Mesothelial cell of epicardium (in vitro differentiated cells): ENCODE measurements at regions not wholly inside any gene's neighbourhood (a gene's known extent, or its start where the extent isn't known, plus 50 kb on each side); places are given as distances from the start of the nearest gene placed in this dataset.

Source experiments
- DNase-seq, 2 experiments: peaks; one replicate each; pipeline ENCODE4 v3.0.0; 2021; ENCODE audit warnings: low spot score in 2 of 2; ENCODE audit not compliant: unreplicated experiment in 2 of 2
- H3K27ac Mint-ChIP-seq: 2 replicates; pipeline ENCODE4 v1.8.0; 2021; ENCODE audit warnings: mixed read lengths
- H3K27me3 Mint-ChIP-seq: 2 replicates; pipeline ENCODE4 v1.8.0; 2021; ENCODE audit warnings: low read depth, mixed read lengths
- H3K36me3 Mint-ChIP-seq: 2 replicates; pipeline ENCODE4 v1.8.0; 2021; ENCODE audit warnings: mixed read lengths
- H3K4me1 Mint-ChIP-seq: 2 replicates; pipeline ENCODE4 v1.8.0; 2021; ENCODE audit warnings: mixed read lengths
- H3K4me3 Mint-ChIP-seq: 2 replicates; pipeline ENCODE4 v1.8.0; 2021; ENCODE audit warnings: mild to moderate bottlenecking, moderate library complexity, mixed read lengths
- H3K9me3 Mint-ChIP-seq: 2 replicates; pipeline ENCODE4 v1.8.0; 2021; ENCODE audit warnings: mixed read lengths
- CTCF ChIP-seq: fragments of 200-600 bp; sonication (generic); IDR thresholded peaks from one replicate; pipeline ENCODE4 v1.5.0; 2021; ENCODE audit warnings: antibody characterized with exemption; ENCODE audit not compliant: unreplicated experiment

GRCh38 chr17:77736199-77736585 lies 222.3 kb upstream of the TNRC6C start:
- DNase-seq, result no peak

DNA sequence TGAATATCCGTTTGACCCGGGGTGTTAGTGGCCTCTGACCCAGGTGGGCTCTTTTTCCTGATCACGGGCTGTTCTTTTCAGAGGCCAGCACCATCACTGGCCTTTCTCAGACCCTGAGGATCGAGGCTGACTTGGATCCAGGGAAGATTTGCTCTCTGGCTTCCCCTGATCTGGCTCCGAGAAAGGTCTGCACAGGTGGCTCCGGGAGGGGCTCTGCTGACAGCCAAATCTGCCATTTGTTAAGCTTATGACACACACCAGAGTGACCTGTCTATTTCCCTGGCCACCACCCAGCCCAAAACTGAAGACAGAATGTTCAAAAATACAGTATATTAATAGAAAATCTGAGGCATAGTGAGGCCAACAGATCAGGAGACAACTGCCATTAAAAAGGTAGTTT lies 221.8 kb upstream of the TNRC6C start:
- Mint-ChIP-seq H3K4me1 (peaks cover 28% of the 10 kb centered on the region), H3K27me3 (peaks cover 22% of the 10 kb centered on the region), H3K36me3 (peaks cover 5% of the 10 kb centered on the region), H3K9me3 (peaks cover 23% of the 10 kb centered on the region), H3K4me3 (no peak overlapping the region), H3K27ac (no peak overlapping the region)
- no peak for DNase-seq
- no peak for TF ChIP-seq CTCF

More at GRCh38 chr17:77736199-77736585, 222.3 kb upstream of the TNRC6C start:
- H3K4me3 Mint-ChIP-seq, result peak overlapping the region; percentile 9
- H3K36me3 Mint-ChIP-seq, result peaks cover 5% of the 10 kb centered on the region
- peaks cover 28% of the 10 kb centered on the region for H3K4me1 Mint-ChIP-seq
- no peak for TF ChIP-seq CTCF
- H3K27ac Mint-ChIP-seq, result peak overlapping the region; percentile 72
- H3K9me3 Mint-ChIP-seq, result peaks cover 23% of the 10 kb centered on the region
- H3K27me3 Mint-ChIP-seq, result peaks cover 18% of the 10 kb centered on the region

DNA sequence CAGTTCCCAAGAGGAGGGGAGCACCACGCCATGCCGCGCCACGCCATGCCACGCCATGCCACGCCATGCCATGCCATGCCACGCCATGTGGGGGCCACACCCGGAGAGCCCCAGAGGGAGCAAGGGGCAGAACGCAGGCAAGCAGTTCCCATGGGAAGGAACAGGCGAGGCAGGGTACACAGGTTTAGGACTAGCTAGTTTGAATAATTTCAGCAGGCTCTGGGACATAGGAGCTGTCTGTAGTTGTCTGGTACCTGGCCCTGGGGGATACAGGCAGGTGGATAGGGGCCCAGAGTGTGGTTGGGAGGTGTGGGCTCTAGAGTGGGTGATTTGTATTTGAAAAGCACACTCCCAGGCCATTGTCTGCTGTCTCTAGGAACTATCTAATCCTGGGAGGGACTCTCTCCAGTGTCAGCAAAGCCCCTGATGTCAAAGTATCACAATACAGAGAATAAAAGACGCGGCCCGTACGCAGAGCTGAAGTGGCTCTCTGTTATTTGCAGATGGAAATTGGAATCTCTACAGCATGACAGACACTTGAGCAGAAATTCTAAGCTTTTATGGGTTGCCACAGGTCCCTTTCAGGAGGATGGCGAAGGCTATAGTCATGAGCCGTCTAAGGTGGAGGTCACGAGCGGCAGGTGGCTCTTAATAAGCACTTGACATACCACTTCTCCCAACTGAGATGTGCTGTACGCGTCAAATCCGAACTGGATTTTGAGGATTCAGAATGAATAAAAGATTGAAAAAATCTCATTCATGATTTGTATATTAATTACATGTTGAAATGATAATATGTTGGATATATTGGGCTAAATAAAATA lies 220.8 kb upstream of the TNRC6C start:
- DNase-seq, result no peak
- H3K36me3 Mint-ChIP-seq, result peaks cover 4% of the 10 kb centered on the region
- peaks cover 28% of the 10 kb centered on the region for H3K4me1 Mint-ChIP-seq
- peak overlapping the region; percentile 12 for H3K27ac Mint-ChIP-seq
- TF ChIP-seq CTCF, result no peak
- peaks cover 31% of the 10 kb centered on the region for H3K27me3 Mint-ChIP-seq
- no peak overlapping the region for H3K4me3 Mint-ChIP-seq
- peaks cover 15% of the 10 kb centered on the region for H3K9me3 Mint-ChIP-seq

GRCh38 chr17:77738751-77739531 lies 219.6 kb upstream of the TNRC6C start:
- H3K9me3 Mint-ChIP-seq, result peaks cover 11% of the 10 kb centered on the region
- H3K27ac Mint-ChIP-seq, result peak overlapping the region; percentile 5
- H3K27me3 Mint-ChIP-seq, result peaks cover 35% of the 10 kb centered on the region
- H3K4me1 Mint-ChIP-seq, result peaks cover 25% of the 10 kb centered on the region
- TF ChIP-seq CTCF, result no peak
- H3K4me3 Mint-ChIP-seq, result no peak overlapping the region
- no peaks in the 10 kb centered on the region for H3K36me3 Mint-ChIP-seq
- peak in 1 of 2 experiments; percentile 20 for DNase-seq

GRCh38 chr17:77740481-77740880 lies 218.0 kb upstream of the TNRC6C start:
- no peaks in the 10 kb centered on the region for H3K36me3 Mint-ChIP-seq
- TF ChIP-seq CTCF, result no peak

More at GRCh38 chr17:77740481-77740880, 218.0 kb upstream of the TNRC6C start:
- H3K27ac Mint-ChIP-seq, result no peak overlapping the region
- DNase-seq, result no peak
- peaks cover 11% of the 10 kb centered on the region for H3K4me1 Mint-ChIP-seq
- H3K4me3 Mint-ChIP-seq, result no peak overlapping the region
- peaks cover 17% of the 10 kb centered on the region for H3K9me3 Mint-ChIP-seq
- H3K27me3 Mint-ChIP-seq, result peaks cover 35% of the 10 kb centered on the region
